Neutrophil (primary cell): ENCODE measurements at regions not wholly inside any gene's neighbourhood (a gene's known extent, or its start where the extent isn't known, plus 50 kb on each side); places are given as distances from the start of the nearest gene placed in this dataset.

Source experiments
- H3K27ac ChIP-seq: fragments of 200-600 bp; sonication (generic); 2 replicates; pipeline ENCODE4 v1.5.1; 2016; ENCODE audit warnings: mild to moderate bottlenecking, moderate library complexity
- H3K27me3 ChIP-seq: fragments of 200-600 bp; sonication (generic); 2 replicates; pipeline ENCODE4 v1.6.0; 2016; ENCODE audit warnings: mild to moderate bottlenecking
- H3K36me3 ChIP-seq: fragments of 200-600 bp; sonication (generic); 2 replicates; pipeline ENCODE4 v1.5.1; 2017
- H3K4me1 ChIP-seq, 2 experiments: fragments of 200-600 bp in 1 of 2; sonication (generic) in 1 of 2; 1 replicate in 1 of 2; 2 replicates in 1 of 2; pipeline versions ENCODE4 v1.5.1 to v1.6.1; 2013 to 2016; ENCODE audit warnings: low read depth in 1 of 2, low read length in 1 of 2, mild to moderate bottlenecking in 1 of 2, moderate library complexity in 1 of 2; ENCODE audit not compliant: control insufficient read depth in 1 of 2, insufficient read depth in 1 of 2
- H3K4me3 ChIP-seq, 2 experiments: fragments of 200-600 bp in 1 of 2; sonication (generic) in 1 of 2; 1 replicate in 1 of 2; 2 replicates in 1 of 2; pipeline ENCODE4 v1.5.1; 2013 to 2016; ENCODE audit warnings: low read depth in 1 of 2, low read length in 1 of 2, mild to moderate bottlenecking in 1 of 2, moderate library complexity in 1 of 2
- H3K9me3 ChIP-seq: fragments of 200-600 bp; sonication (generic); 2 replicates; pipeline ENCODE4 v1.5.1; 2016
- TF ChIP-seq, protein P1 (sequence below): fragments of 200-600 bp; sonication (generic); IDR thresholded peaks from 2 replicates; pipeline ENCODE4 v1.5.1; 2016; ENCODE audit warnings: antibody characterized with exemption

DNA sequence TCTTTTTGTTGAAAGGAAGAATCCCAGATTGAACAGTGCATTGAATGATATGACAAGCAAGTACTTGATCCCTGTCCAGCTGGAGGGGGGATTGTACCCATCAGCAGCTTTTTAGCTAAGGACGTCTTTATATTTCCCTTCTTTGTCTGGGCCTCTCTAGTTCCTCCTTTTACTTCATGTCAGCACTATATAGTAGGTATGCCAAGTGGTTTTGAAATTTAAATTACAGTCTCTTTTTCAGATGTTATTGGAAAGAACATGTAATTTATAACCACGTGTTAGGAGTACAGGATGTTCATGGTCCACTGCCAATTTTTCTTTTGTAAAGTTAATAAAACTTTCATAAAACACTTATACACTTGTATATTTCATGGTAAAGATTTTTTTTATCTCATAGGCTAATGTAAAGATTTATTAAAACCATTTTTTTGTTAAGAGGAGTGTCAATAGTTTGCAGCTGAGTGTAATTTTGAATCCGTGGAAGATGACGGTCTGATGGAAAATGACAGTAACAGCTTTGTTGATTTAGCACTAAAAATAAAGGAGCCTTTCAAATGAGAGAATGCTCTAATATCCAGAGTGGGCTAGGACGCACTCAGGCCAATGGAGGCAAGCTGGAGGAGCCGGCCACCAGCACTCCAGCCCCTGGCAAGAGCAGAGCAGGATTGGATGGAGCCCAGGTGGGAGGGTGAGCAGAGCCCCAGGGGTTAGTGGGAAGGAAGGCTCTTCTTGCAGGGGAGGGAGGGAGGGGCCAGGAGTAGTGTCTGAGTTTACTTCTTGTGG lies 488.3 kb downstream of the INSC start:
- H3K4me3 ChIP-seq = no peak overlapping the region
- no peaks in the 10 kb centered on the region for H3K27me3 ChIP-seq
- no peaks in the 10 kb centered on the region for H3K36me3 ChIP-seq
- no peak overlapping the region for H3K27ac ChIP-seq
- TF ChIP-seq, protein P1, sequence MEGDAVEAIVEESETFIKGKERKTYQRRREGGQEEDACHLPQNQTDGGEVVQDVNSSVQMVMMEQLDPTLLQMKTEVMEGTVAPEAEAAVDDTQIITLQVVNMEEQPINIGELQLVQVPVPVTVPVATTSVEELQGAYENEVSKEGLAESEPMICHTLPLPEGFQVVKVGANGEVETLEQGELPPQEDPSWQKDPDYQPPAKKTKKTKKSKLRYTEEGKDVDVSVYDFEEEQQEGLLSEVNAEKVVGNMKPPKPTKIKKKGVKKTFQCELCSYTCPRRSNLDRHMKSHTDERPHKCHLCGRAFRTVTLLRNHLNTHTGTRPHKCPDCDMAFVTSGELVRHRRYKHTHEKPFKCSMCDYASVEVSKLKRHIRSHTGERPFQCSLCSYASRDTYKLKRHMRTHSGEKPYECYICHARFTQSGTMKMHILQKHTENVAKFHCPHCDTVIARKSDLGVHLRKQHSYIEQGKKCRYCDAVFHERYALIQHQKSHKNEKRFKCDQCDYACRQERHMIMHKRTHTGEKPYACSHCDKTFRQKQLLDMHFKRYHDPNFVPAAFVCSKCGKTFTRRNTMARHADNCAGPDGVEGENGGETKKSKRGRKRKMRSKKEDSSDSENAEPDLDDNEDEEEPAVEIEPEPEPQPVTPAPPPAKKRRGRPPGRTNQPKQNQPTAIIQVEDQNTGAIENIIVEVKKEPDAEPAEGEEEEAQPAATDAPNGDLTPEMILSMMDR = no peak
- H3K4me1 ChIP-seq = peaks cover 5 to 26% of the 10 kb centered on the region in 2 experiments
- no peaks in the 10 kb centered on the region for H3K9me3 ChIP-seq

DNA sequence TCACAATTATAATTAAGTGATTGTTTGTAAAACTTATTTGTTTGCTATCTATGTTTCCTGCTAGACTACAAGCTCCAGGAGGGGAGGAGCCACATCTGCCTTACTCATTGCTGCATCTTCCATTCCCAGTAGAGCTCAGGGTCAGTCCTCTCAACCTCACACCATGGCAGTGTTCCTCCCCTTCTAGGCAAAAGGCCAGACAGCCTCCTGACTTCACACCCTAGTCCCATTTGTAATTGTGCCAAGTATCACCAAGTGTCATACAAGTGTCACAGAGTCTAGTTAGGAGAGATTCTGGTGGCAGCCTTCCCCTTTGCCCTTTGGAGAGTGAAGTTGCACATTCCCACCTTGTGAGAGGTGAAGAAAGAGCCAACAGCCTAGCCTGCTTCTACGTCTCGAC lies 490.4 kb downstream of the INSC start:
- no peaks in the 10 kb centered on the region for H3K9me3 ChIP-seq
- H3K27me3 ChIP-seq = no peaks in the 10 kb centered on the region
- no peaks in the 10 kb centered on the region for H3K36me3 ChIP-seq
- peaks cover 5 to 9% of the 10 kb centered on the region in 2 experiments for H3K4me1 ChIP-seq
- H3K27ac ChIP-seq = no peak overlapping the region
- TF ChIP-seq, protein P1 = no peak
- H3K4me3 ChIP-seq = no peak overlapping the region

DNA sequence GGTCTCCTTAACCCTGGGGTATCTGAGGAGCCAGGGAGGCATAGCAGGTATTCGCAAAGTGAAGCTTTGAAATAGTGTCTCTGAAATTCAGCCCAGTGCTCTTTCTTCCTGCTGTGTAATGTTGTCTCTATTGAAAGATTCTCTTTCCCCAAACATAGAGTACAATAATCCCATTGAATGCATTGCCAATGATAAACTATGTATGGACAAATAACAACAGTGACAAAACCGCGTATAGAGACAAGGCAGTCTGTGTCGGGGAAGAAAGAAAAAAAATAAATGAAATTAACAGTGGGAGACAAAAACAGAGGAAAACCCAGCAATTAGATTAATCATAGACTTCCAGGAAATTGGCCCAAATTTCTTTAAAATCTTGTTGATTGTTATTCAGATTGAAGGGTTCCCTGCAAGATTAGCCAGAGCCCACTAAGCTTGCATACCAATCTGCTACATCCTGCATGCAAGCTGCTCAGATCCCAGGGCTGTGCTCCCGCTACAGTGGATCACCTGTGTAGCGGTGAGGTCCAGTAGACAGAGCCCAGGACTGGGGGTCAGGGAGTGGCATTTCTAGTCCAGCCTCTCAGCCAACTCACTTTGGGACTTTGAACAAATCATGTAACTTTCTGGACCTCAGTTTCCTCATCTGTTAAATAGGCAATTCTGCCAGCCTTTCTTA lies 492.8 kb downstream of the INSC start:
- TF ChIP-seq, protein P1 = no peak
- Histone ChIP-seq H3K9me3 (no peaks in the 10 kb centered on the region), H3K27ac (no peak overlapping the region), H3K4me1 (peaks cover 4 to 13% of the 10 kb centered on the region in 2 experiments), H3K4me3 (no peak overlapping the region), H3K27me3 (no peaks in the 10 kb centered on the region), H3K36me3 (no peaks in the 10 kb centered on the region)

DNA sequence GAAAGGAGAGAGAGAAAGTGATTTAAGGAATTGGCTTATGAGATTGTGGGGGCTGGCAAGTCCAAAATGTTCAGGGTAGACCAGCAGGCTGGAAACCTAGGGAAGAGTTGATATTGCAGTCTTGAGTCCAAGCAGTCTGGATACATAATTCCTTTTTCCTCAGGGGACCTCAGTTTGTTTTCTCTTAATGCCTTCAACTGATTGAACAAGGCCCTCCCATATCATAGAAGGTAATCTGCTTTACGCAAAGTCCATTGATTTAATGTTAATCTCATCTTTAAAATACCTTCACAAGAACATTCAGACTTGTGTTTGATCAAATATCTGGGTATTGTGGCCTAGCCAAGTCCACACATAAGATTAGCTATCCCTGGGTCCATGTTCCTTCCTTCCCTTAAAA lies 494.7 kb downstream of the INSC start:
- Histone ChIP-seq H3K9me3 (no peaks in the 10 kb centered on the region), H3K4me1 (peaks cover 10 to 20% of the 10 kb centered on the region in 2 experiments), H3K36me3 (no peaks in the 10 kb centered on the region), H3K4me3 (no peak overlapping the region), H3K27me3 (no peaks in the 10 kb centered on the region), H3K27ac (no peak overlapping the region)
- TF ChIP-seq, protein P1 = no peak

DNA sequence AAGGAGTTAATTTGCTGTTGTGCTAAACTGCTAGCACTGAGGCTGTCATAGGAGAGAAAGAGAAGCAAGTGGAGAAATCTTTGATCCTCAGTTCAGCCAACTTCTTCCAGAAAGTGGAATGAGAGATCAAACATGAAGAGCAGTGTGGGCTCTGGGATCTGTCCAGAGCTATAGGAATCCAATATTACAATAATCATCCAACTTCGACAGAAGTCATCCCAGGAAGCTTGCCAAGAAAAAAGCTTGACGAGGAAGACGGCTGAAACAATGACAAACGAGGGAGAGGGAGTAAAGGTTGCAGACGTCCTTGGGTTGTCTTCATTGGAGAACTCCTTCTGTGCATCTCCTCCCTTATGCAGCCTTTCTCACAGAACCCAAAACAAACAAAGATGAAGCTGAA lies 496.2 kb downstream of the INSC start:
- Histone ChIP-seq H3K27ac (no peak overlapping the region), H3K27me3 (no peaks in the 10 kb centered on the region), H3K9me3 (no peaks in the 10 kb centered on the region), H3K4me3 (no peak overlapping the region), H3K4me1 (peaks cover 16 to 32% of the 10 kb centered on the region in 2 experiments), H3K36me3 (no peaks in the 10 kb centered on the region)
- TF ChIP-seq, protein P1 = no peak
